Tibial nerve (tissue), 4 donors: ENCODE measurements at regions not wholly inside any gene's neighbourhood (a gene's known extent, or its start where the extent isn't known, plus 50 kb on each side); places are given as distances from the start of the nearest gene placed in this dataset.

Experiments
- EP300 ChIP-seq, 2 donors: sonication (generic); formaldehyde crosslinking; IDR thresholded peaks; one replicate each; pipeline ENCODE4 v1.6.1; 2017; ENCODE audit warnings: antibody characterized with exemption in 2 of 2, mild to moderate bottlenecking in 1 of 2
- POLR2A ChIP-seq, 2 donors: fragments of 450-650 bp; IDR thresholded peaks; one replicate each; pipeline ENCODE4 v1.6.1; 2017; ENCODE audit warnings: antibody characterized with exemption in 2 of 2, mild to moderate bottlenecking in 2 of 2, moderate library complexity in 2 of 2
- TF ChIP-seq, protein P1 (sequence below), 5 experiments: fragments of 200-600 bp in 3 of 5; fragments of 450-650 bp in 2 of 5; sonication (generic) in 3 of 5; IDR thresholded peaks; one replicate each; pipeline ENCODE4 v1.5.1; 2016 to 2019; ENCODE audit warnings: antibody characterized with exemption in 5 of 5, mild to moderate bottlenecking in 3 of 5, moderate library complexity in 2 of 5

DNA sequence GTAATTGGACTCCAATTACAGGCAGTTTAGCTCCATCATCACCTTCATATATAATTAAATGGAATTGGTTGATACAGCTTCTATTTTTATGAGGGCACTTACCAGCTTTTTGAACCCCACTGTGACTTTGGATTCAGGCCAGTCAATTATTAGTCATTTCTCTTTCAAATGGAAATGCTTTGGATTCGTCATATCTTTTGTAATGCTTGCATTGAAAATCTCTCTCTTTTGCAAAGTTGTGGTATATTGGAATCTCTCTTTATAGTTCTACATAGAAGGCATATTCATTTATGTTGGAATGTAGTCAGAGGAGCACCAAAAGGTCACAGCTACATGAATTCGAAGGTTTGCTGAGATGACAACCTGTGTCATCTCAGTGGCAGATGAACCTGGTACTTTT, 1074.3 kb upstream of the SLC10A2 start:
- TF ChIP-seq, protein P1, sequence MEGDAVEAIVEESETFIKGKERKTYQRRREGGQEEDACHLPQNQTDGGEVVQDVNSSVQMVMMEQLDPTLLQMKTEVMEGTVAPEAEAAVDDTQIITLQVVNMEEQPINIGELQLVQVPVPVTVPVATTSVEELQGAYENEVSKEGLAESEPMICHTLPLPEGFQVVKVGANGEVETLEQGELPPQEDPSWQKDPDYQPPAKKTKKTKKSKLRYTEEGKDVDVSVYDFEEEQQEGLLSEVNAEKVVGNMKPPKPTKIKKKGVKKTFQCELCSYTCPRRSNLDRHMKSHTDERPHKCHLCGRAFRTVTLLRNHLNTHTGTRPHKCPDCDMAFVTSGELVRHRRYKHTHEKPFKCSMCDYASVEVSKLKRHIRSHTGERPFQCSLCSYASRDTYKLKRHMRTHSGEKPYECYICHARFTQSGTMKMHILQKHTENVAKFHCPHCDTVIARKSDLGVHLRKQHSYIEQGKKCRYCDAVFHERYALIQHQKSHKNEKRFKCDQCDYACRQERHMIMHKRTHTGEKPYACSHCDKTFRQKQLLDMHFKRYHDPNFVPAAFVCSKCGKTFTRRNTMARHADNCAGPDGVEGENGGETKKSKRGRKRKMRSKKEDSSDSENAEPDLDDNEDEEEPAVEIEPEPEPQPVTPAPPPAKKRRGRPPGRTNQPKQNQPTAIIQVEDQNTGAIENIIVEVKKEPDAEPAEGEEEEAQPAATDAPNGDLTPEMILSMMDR (IDR thresholded peaks at IDR 0.05) = no peak
- TF ChIP-seq EP300 (IDR thresholded peaks at IDR 0.05) = no peak
- no peak for TF ChIP-seq POLR2A (IDR thresholded peaks at IDR 0.05)
